Sigmoid colon (tissue), 6 donors: ENCODE measurements at regions not wholly inside any gene's neighbourhood (a gene's known extent, or its start where the extent isn't known, plus 50 kb on each side); places are given as distances from the start of the nearest gene placed in this dataset.

Experiments used
- DNase-seq: peaks from one replicate; pipeline ENCODE4 v3.0.0-alpha.2; 2019
- H3K27ac ChIP-seq, 4 donors: fragments of 200-600 bp; sonication (generic); one replicate each; pipeline ENCODE4 v1.5.1; 2016 to 2019; ENCODE audit warnings: mild to moderate bottlenecking in 1 of 4
- H3K27me3 ChIP-seq, 3 donors: fragments of 200-600 bp; sonication (generic); one replicate each; pipeline ENCODE4 v1.5.1; 2019; ENCODE audit warnings: mild to moderate bottlenecking in 1 of 3
- H3K36me3 ChIP-seq, 4 donors: fragments of 200-600 bp; sonication (generic); one replicate each; pipeline ENCODE4 v1.5.1; 2016 to 2019
- H3K4me1 ChIP-seq, 4 donors: fragments of 200-600 bp; sonication (generic); one replicate each; pipeline ENCODE4 v1.5.1; 2017 to 2019
- H3K4me3 ChIP-seq, 4 donors: fragments of 200-600 bp; sonication (generic); one replicate each; pipeline ENCODE4 v1.5.1; 2017 to 2019; ENCODE audit warnings: mild to moderate bottlenecking in 2 of 4, moderate library complexity in 1 of 4
- H3K9me3 ChIP-seq, 4 donors: fragments of 200-600 bp in 3 of 4; sonication (generic) in 3 of 4; one replicate each; pipeline versions ENCODE4 v1.5.1 to v1.6.1; 2013 to 2019
- EP300 ChIP-seq, 4 donors: sonication (generic); formaldehyde crosslinking; IDR thresholded peaks; one replicate each; pipeline ENCODE4 v1.6.1; 2017; ENCODE audit warnings: antibody characterized with exemption in 4 of 4
- POLR2A ChIP-seq, 2 donors: fragments of 450-650 bp; IDR thresholded peaks; one replicate each; pipeline ENCODE4 v1.6.1; 2016; ENCODE audit warnings: antibody characterized with exemption in 2 of 2, mild to moderate bottlenecking in 2 of 2, moderate library complexity in 2 of 2
- POLR2AphosphoS5 ChIP-seq, 4 donors: sonication (generic); formaldehyde crosslinking; IDR thresholded peaks; one replicate each; pipeline ENCODE4 v1.6.1; 2017; ENCODE audit warnings: antibody characterized with exemption in 4 of 4
- WGBS, 2 donors: extraction: QIAGEN DNeasy Blood & Tissue Kit; methylation state at CpG; one replicate each; pipeline ENCODE4 v1.1.7; 2013; 5-methylcytosine and 5-hydroxymethylcytosine counted together
- intact Hi-C: fragments of 100-400 bp; cut with DNase I; formaldehyde crosslinking; loops from one replicate; pipeline ENCODE4 v1.15.1; 2023
- TF ChIP-seq, protein P1 (sequence below), 4 experiments: fragments of 450-650 bp in 3 of 4; fragments of 200-600 bp in 1 of 4; IDR thresholded peaks; one replicate each; pipeline ENCODE4 v1.5.1; 2016 to 2019; ENCODE audit warnings: antibody characterized with exemption in 4 of 4, mild to moderate bottlenecking in 3 of 4, moderate library complexity in 2 of 4
- donor health status: healthy with polysubstance abuse.
- donor health status: healthy.

DNA sequence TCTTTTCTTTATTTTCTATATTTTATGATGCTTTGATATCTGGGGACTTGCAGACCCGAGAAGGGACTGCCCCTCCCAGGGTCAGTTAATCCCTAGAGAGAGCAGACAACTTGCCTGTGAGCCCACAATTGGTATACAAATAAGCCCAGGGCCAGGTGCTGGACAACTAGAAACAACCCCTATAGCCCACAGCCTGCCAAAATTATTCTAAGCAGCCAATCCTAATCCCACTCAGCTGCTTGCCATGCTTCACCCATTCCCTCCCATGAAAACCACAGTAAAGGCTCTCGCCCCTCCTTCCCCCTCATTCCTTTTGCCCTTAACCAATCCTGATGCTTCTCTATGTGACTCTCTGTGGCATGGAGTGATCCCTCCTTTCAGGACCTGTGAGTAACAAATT, 380.7 kb downstream of the RBM43 start:
- WGBS, 2 donors, result 66 to 83% methylated on average over 2 of the region's 2 CpGs
- no peak overlapping the region for H3K27ac ChIP-seq
- H3K27me3 ChIP-seq, result no peaks in the 10 kb centered on the region
- no peaks in the 10 kb centered on the region for H3K9me3 ChIP-seq
- TF ChIP-seq, protein P1, sequence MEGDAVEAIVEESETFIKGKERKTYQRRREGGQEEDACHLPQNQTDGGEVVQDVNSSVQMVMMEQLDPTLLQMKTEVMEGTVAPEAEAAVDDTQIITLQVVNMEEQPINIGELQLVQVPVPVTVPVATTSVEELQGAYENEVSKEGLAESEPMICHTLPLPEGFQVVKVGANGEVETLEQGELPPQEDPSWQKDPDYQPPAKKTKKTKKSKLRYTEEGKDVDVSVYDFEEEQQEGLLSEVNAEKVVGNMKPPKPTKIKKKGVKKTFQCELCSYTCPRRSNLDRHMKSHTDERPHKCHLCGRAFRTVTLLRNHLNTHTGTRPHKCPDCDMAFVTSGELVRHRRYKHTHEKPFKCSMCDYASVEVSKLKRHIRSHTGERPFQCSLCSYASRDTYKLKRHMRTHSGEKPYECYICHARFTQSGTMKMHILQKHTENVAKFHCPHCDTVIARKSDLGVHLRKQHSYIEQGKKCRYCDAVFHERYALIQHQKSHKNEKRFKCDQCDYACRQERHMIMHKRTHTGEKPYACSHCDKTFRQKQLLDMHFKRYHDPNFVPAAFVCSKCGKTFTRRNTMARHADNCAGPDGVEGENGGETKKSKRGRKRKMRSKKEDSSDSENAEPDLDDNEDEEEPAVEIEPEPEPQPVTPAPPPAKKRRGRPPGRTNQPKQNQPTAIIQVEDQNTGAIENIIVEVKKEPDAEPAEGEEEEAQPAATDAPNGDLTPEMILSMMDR (IDR thresholded peaks at IDR 0.05), result no peak
- no peak for TF ChIP-seq POLR2A (IDR thresholded peaks at IDR 0.05)
- no peak for TF ChIP-seq EP300 (IDR thresholded peaks at IDR 0.05)
- no peak for TF ChIP-seq POLR2AphosphoS5 (IDR thresholded peaks at IDR 0.05)
- intact Hi-C loops, result no loop called here
- H3K4me3 ChIP-seq, result no peak overlapping the region
- DNase-seq, result no peak
- H3K36me3 ChIP-seq, result no peaks in the 10 kb centered on the region
- no peaks in the 10 kb centered on the region for H3K4me1 ChIP-seq

GRCh38 chr2:150878356-150878755, 383.3 kb downstream of the RBM43 start:
- intact Hi-C loops, result no loop called here
- Histone ChIP-seq H3K27me3 (no peaks in the 10 kb centered on the region), H3K9me3 (no peaks in the 10 kb centered on the region), H3K4me3 (no peak overlapping the region), H3K36me3 (no peaks in the 10 kb centered on the region), H3K4me1 (no peaks in the 10 kb centered on the region), H3K27ac (no peak overlapping the region)
- no peak for DNase-seq
- TF ChIP-seq POLR2AphosphoS5 (IDR thresholded peaks at IDR 0.05), result no peak
- TF ChIP-seq POLR2A (IDR thresholded peaks at IDR 0.05), result no peak
- 86 to 87% methylated on average over 1 of the region's 1 CpG for WGBS, 2 donors

GRCh38 chr2:150876251-150876950, 385.3 kb downstream of the RBM43 start:
- Histone ChIP-seq H3K4me1 (peaks cover 0 to 4% (median 0%) of the 10 kb centered on the region in 4 donors), H3K36me3 (no peaks in the 10 kb centered on the region), H3K4me3 (no peak overlapping the region), H3K27ac (no peak overlapping the region), H3K9me3 (no peaks in the 10 kb centered on the region), H3K27me3 (no peaks in the 10 kb centered on the region)
- intact Hi-C loops, result no loop called here
- TF ChIP-seq POLR2A (IDR thresholded peaks at IDR 0.05) (no peak), POLR2AphosphoS5 (IDR thresholded peaks at IDR 0.05) (no peak), EP300 (IDR thresholded peaks at IDR 0.05) (no peak)
- TF ChIP-seq, protein P1 (IDR thresholded peaks at IDR 0.05), result no peak
- 52 to 54% methylated on average over 5 of the region's 5 CpGs for WGBS, 2 donors
- no peak for DNase-seq

- no peak for DNase-seq
- intact Hi-C loops, result no loop called here
- 62 to 68% methylated on average over 4 of the region's 4 CpGs for WGBS, 2 donors
- TF ChIP-seq POLR2AphosphoS5 (IDR thresholded peaks at IDR 0.05) (no peak), EP300 (IDR thresholded peaks at IDR 0.05) (no peak), POLR2A (IDR thresholded peaks at IDR 0.05) (no peak)
- TF ChIP-seq, protein P1 (IDR thresholded peaks at IDR 0.05), result no peak
- peaks cover 0 to 4% (median 0%) of the 10 kb centered on the region in 4 donors for H3K4me1 ChIP-seq
- no peak overlapping the region for H3K27ac ChIP-seq
- H3K4me3 ChIP-seq, result no peak overlapping the region
- H3K36me3 ChIP-seq, result no peaks in the 10 kb centered on the region
- H3K9me3 ChIP-seq, result no peaks in the 10 kb centered on the region
- no peaks in the 10 kb centered on the region for H3K27me3 ChIP-seq
Measured at GRCh38 chr2:150873396-150873772, 385.9 kb upstream of the RND3 start.

DNA sequence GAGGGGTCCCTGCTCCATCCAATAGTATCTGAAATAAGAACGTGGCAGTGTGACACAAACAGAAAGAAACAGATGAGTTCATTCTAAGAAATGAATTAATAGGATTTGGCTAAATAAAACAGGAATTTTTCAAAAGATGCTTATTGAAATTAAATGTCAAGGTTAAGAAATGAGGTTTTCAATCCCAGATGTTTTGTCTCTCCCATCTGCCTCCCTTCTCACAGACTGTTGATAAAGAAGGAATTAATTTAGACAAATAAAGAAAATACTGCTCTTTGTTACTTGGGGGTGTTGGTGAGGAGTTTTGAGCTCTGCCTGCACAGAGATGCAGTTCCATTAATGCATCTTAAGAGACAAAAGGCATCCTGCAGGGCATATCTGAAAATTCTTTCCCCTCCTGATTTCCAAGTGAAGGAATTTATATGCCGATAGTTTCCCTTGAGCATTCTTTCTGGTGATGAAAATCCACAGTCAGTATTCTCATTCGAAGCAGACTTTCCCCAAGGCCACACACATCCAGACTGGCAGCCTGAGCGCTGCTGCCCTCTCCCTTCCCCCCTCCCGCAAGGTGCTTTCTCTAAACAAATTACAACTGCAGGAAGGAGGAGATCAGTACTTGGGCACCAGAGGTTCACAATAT, 385.4 kb upstream of the RND3 start:
- 27 to 35% methylated on average over 5 of the region's 5 CpGs for whole genome bisulfite sequencing, 2 donors
- no peak for TF ChIP-seq POLR2A (IDR thresholded peaks at IDR 0.05)
- no peak for TF ChIP-seq EP300 (IDR thresholded peaks at IDR 0.05)
- no peak for TF ChIP-seq POLR2AphosphoS5 (IDR thresholded peaks at IDR 0.05)
- TF ChIP-seq, protein P1 (IDR thresholded peaks at IDR 0.05), result no peak
- Histone ChIP-seq H3K27me3 (no peaks in the 10 kb centered on the region), H3K36me3 (no peaks in the 10 kb centered on the region), H3K4me1 (peaks cover 0 to 4% (median 0%) of the 10 kb centered on the region in 4 donors), H3K9me3 (no peaks in the 10 kb centered on the region), H3K27ac (no peak overlapping the region), H3K4me3 (no peak overlapping the region)
- intact Hi-C loops, result no loop called here
- no peak for DNase-seq
